Kidney (tissue), 13 donors: ENCODE measurements at regions not wholly inside any gene's neighbourhood (a gene's known extent, or its start where the extent isn't known, plus 50 kb on each side); places are given as distances from the start of the nearest gene placed in this dataset.

ENCODE experiments used
- DNase-seq, 5 donors: peaks; one replicate each; pipeline ENCODE4 v3.0.0-alpha.2; 2013 to 2020
- FAIRE-seq: peaks from 2 replicates; lab custom pipeline; 2012; peaks lifted over from hg19 to GRCh38; lab: Jason Lieb, UNC
- H3K27ac ChIP-seq, 2 donors: one replicate each; pipeline ENCODE4 v1.7.0; 2013; ENCODE audit warnings: low read depth in 2 of 2, low read length in 2 of 2, inconsistent platforms in 1 of 2
- H3K27me3 ChIP-seq: one replicate; pipeline ENCODE4 v1.7.1; 2013; ENCODE audit warnings: low read length, inconsistent platforms; ENCODE audit not compliant: control insufficient read depth, insufficient read depth
- H3K36me3 ChIP-seq, 3 donors: one replicate each; pipeline versions ENCODE4 v1.7.0 to v1.7.1; 2013; ENCODE audit warnings: low read length in 3 of 3, control low read depth in 1 of 3, inconsistent platforms in 1 of 3; ENCODE audit not compliant: insufficient read depth in 3 of 3, control insufficient read depth in 2 of 3
- H3K4me1 ChIP-seq, 3 donors: one replicate each; pipeline versions ENCODE4 v1.7.0 to v1.7.1; 2013; ENCODE audit warnings: low read length in 3 of 3, inconsistent platforms in 1 of 3, low read depth in 1 of 3; ENCODE audit not compliant: control insufficient read depth in 2 of 3, insufficient read depth in 2 of 3
- H3K4me3 ChIP-seq, 3 donors: one replicate each; pipeline versions ENCODE4 v1.7.0 to v1.8.1; 2013; ENCODE audit warnings: low read length in 3 of 3, control low read depth in 1 of 3, inconsistent platforms in 1 of 3
- H3K9ac ChIP-seq, 3 donors: one replicate each; pipeline versions ENCODE4 v1.7.0 to v1.7.1; 2013; ENCODE audit warnings: low read length in 3 of 3, control low read depth in 1 of 3, inconsistent platforms in 1 of 3
- H3K9me3 ChIP-seq, 3 donors: one replicate each; pipeline versions ENCODE4 v1.7.0 to v1.7.1; 2013; ENCODE audit warnings: low read length in 3 of 3, control low read depth in 1 of 3, inconsistent platforms in 1 of 3; ENCODE audit not compliant: control insufficient read depth in 2 of 3, insufficient read depth in 1 of 3
- intact Hi-C: fragments of 100-400 bp; cut with DNase I; formaldehyde crosslinking; loops from one replicate; pipeline ENCODE4 v1.11.1; 2022
- TF ChIP-seq, protein P1 (sequence below): IDR thresholded peaks from 3 replicates; pipeline ENCODE4 v1.5.1; 2012; ENCODE audit warnings: mild to moderate bottlenecking, moderate library complexity, borderline replicate concordance; ENCODE audit not compliant: insufficient read depth; ENCODE audit errors: extremely low read depth
- donor health status: control.
- donor health status: control.
- donor health status: control.
- donor health status: control.
- donor health status: control.
- donor health status: DM: yes; HTN: yes; CAD: no.
- donor health status: Normal renal cell carcinoma (clear cell type).

DNA sequence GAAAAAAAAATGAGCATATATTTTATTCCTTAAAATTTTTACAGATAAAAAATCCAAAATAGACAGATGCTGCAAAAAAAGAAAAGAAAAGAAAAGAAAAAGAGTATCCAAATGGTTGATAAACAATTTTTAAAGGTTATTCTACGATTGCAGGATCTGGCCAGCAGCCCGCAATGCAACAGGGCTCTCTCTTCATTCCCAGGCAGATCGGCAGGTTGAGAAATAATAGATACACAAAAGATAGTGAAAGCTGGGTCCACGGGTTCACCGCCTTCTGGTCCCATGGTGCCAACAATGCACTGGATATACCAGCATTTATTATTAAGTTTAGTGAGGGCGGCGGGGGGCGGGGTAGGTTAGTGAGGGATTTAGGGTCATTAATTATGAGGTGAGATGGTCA is 1448.9 kb downstream of the NLGN4Y start:
- no peak for DNase-seq
- H3K9ac ChIP-seq = no peak overlapping the region
- no peak overlapping the region for H3K4me3 ChIP-seq
- H3K4me1 ChIP-seq = no peaks in the 10 kb centered on the region
- no peaks in the 10 kb centered on the region for H3K36me3 ChIP-seq
- no peaks in the 10 kb centered on the region for H3K27me3 ChIP-seq
- H3K27ac ChIP-seq = no peak overlapping the region
- FAIRE-seq = no peak
- no peaks in the 10 kb centered on the region for H3K9me3 ChIP-seq
- TF ChIP-seq, protein P1, sequence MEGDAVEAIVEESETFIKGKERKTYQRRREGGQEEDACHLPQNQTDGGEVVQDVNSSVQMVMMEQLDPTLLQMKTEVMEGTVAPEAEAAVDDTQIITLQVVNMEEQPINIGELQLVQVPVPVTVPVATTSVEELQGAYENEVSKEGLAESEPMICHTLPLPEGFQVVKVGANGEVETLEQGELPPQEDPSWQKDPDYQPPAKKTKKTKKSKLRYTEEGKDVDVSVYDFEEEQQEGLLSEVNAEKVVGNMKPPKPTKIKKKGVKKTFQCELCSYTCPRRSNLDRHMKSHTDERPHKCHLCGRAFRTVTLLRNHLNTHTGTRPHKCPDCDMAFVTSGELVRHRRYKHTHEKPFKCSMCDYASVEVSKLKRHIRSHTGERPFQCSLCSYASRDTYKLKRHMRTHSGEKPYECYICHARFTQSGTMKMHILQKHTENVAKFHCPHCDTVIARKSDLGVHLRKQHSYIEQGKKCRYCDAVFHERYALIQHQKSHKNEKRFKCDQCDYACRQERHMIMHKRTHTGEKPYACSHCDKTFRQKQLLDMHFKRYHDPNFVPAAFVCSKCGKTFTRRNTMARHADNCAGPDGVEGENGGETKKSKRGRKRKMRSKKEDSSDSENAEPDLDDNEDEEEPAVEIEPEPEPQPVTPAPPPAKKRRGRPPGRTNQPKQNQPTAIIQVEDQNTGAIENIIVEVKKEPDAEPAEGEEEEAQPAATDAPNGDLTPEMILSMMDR = no peak
- intact Hi-C loops = no loop called here

DNA sequence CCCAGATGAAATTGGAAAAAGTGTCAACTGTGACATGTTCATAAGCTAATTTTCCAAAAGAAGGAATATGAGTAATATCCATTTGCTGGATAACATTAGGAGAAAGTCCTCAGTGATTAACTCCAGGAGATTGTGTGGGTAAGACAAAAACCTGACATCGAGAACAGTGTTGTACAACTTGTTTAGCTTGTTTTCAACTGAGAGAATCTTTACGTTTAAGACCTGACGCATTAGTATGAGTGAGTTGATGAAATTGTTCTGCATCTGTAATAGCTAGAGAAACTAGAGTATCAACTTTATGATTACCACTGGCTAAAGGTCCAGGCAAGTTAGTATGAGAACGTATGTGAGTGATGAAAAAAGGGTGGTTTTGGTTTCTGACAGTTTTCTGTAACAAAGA is 1452.4 kb downstream of the NLGN4Y start:
- FAIRE-seq = no peak
- intact Hi-C loops = no loop called here
- H3K4me1 ChIP-seq = no peaks in the 10 kb centered on the region

DNA sequence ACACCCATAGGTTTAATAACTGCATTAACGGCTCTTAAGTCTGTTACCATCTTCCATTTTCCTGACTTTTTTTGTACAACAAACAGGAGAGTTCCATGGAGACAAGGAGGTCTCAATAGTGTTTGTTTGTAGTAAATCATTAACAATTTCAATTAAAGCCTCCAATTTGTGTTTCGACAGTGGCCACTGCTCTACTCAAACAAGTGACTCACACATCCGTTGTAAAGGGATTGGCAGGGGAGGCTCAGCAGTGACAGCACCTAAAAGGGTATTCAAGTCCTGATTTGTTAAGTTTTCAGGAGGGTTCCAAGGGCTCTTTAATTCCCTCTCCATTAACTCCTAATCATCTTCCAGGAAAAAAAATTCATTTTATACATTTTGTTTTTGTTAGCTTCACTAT is 1454.2 kb downstream of the NLGN4Y start:
- TF ChIP-seq, protein P1 = no peak
- Histone ChIP-seq H3K9me3 (no peaks in the 10 kb centered on the region), H3K9ac (no peak overlapping the region), H3K36me3 (no peaks in the 10 kb centered on the region), H3K4me1 (no peaks in the 10 kb centered on the region), H3K27ac (no peak overlapping the region), H3K4me3 (no peak overlapping the region), H3K27me3 (no peaks in the 10 kb centered on the region)
- no peak for FAIRE-seq
- intact Hi-C loops = no loop called here
- no peak for DNase-seq

More for the DNA sequence above, 1452.4 kb downstream of the NLGN4Y start:
- Histone ChIP-seq H3K9ac (no peak overlapping the region), H3K36me3 (no peaks in the 10 kb centered on the region), H3K4me3 (no peak overlapping the region), H3K27me3 (no peaks in the 10 kb centered on the region), H3K9me3 (no peaks in the 10 kb centered on the region), H3K27ac (no peak overlapping the region)
- TF ChIP-seq, protein P1 = no peak
- DNase-seq = no peak

DNA sequence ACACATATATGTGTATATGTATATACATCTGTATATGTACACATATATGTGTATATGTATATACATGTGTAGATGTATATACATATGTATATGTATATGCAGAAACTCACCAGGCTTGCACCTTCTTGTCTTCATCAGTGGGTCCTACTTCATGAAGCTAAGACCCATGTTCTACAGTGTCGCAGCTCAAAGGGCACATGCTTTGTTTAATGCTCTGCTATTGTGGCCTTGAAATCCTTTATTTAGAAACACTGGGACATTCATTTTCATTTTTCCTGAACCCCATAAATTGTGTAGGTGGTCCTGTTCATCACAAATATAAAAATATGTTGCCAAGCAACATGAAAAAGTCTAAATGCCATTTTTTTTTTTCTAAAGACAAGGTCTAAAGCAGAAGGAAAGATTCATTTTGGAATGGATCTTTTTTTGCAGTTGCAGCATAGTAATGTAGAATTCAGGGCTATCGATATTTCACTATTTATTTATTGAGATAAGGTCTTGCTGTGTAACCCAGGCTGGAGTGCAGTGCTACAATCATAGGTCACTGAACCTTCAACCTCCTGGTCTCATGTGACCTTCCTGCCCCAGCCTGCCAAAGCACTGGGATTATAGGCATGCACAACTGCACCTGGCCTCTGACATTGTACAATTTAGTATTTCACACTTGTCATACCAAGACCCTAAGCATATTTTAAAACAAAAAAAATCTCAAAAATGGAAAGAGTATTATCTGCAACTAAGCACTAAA is 1460.5 kb downstream of the NLGN4Y start:
- no peaks in the 10 kb centered on the region for H3K27me3 ChIP-seq
- no peak overlapping the region for H3K27ac ChIP-seq
- intact Hi-C loops = no loop called here
- H3K9me3 ChIP-seq = no peaks in the 10 kb centered on the region
- H3K4me1 ChIP-seq = no peaks in the 10 kb centered on the region
- H3K36me3 ChIP-seq = no peaks in the 10 kb centered on the region
- H3K9ac ChIP-seq = no peak overlapping the region
- DNase-seq (no peak), FAIRE-seq (no peak)
- no peak overlapping the region for H3K4me3 ChIP-seq
- TF ChIP-seq, protein P1 = no peak
